GM23248 (cell line): ENCODE measurements at regions not wholly inside any gene's neighbourhood (a gene's known extent, or its start where the extent isn't known, plus 50 kb on each side); places are given as distances from the start of the nearest gene placed in this dataset.

Source experiments
- DNase-seq: peaks from one replicate; pipeline ENCODE4 v3.0.0-alpha.2; 2015
- H2AFZ ChIP-seq: fragments of 200-600 bp; sonication (generic); 2 replicates; pipeline ENCODE4 v1.6.1; 2016; ENCODE audit warnings: antibody characterized with exemption
- H3F3A ChIP-seq: fragments of 200-600 bp; sonication (generic); 2 replicates; pipeline ENCODE4 v1.6.1; 2016; ENCODE audit warnings: mild to moderate bottlenecking, antibody characterized with exemption, mixed run types; ENCODE audit not compliant: insufficient read depth
- H3K27ac ChIP-seq: fragments of 200-600 bp; sonication (generic); 2 replicates; pipeline ENCODE4 v1.5.1; 2016; ENCODE audit warnings: mild to moderate bottlenecking
- H3K27me3 ChIP-seq: fragments of 200-600 bp; sonication (generic); replicated peaks from 2 replicates; pipeline ENCODE4 v1.6.1; 2016; ENCODE audit warnings: mild to moderate bottlenecking; ENCODE audit not compliant: insufficient read depth
- H3K36me3 ChIP-seq: fragments of 200-600 bp; sonication (generic); 2 replicates; pipeline ENCODE4 v1.6.1; 2016; ENCODE audit warnings: low read depth, mild to moderate bottlenecking
- H3K4me1 ChIP-seq: fragments of 200-600 bp; sonication (generic); 2 replicates; pipeline ENCODE4 v1.6.1; 2016; ENCODE audit warnings: mild to moderate bottlenecking; ENCODE audit not compliant: insufficient read depth
- H3K4me2 ChIP-seq: fragments of 200-600 bp; sonication (generic); one replicate; pipeline ENCODE4 v1.6.1; 2016; ENCODE audit warnings: mild to moderate bottlenecking; ENCODE audit not compliant: unreplicated experiment
- H3K4me3 ChIP-seq: fragments of 200-600 bp; sonication (generic); 2 replicates; pipeline ENCODE4 v1.5.1; 2016; ENCODE audit warnings: mild to moderate bottlenecking
- H3K79me2 ChIP-seq: fragments of 200-600 bp; sonication (generic); 2 replicates; pipeline ENCODE4 v1.6.1; 2016; ENCODE audit warnings: mild to moderate bottlenecking; ENCODE audit not compliant: insufficient read depth
- H3K9ac ChIP-seq: fragments of 200-600 bp; sonication (generic); 2 replicates; pipeline ENCODE4 v1.6.1; 2016; ENCODE audit warnings: mild to moderate bottlenecking
- H3K9me2 ChIP-seq: fragments of 200-600 bp; sonication (generic); 2 replicates; pipeline ENCODE4 v1.6.1; 2016; ENCODE audit warnings: mixed run types, mild to moderate bottlenecking, moderate library complexity; ENCODE audit not compliant: insufficient read depth
- H3K9me3 ChIP-seq: fragments of 200-600 bp; sonication (generic); one replicate; pipeline ENCODE4 v1.6.1; 2017; ENCODE audit warnings: low read depth
- H4K20me1 ChIP-seq: fragments of 200-600 bp; sonication (generic); 2 replicates; pipeline ENCODE4 v1.6.0; 2016; ENCODE audit not compliant: insufficient read depth
- EZH2 ChIP-seq: fragments of 200-600 bp; sonication (generic); IDR thresholded peaks from 2 replicates; pipeline ENCODE4 v1.6.1; 2018; ENCODE audit warnings: antibody characterized with exemption, mild to moderate bottlenecking; ENCODE audit not compliant: insufficient read depth, poor library complexity, severe bottlenecking
- EZH2phosphoT487 ChIP-seq: fragments of 200-600 bp; sonication (generic); IDR thresholded peaks from 2 replicates; pipeline ENCODE4 v1.6.1; 2018; ENCODE audit warnings: antibody characterized with exemption, moderate library complexity, mild to moderate bottlenecking, low read depth; ENCODE audit not compliant: insufficient read depth
- WGBS, 2 experiments: methylation state at CpG; one replicate each; pipeline ENCODE4 v1.1.6; 2015 to 2017; ENCODE audit warnings: low lambda C conversion rate in 2 of 2, low coverage in 1 of 2; ENCODE audit errors: missing lambda C conversion rate in 2 of 2; 5-methylcytosine and 5-hydroxymethylcytosine counted together
- in situ Hi-C: fragments of 300-500 bp; cut with MboI; formaldehyde crosslinking; loops from 2 replicates; pipeline ENCODE4 v1.15.0; 2020

- Histone ChIP-seq H3K27me3 (no peaks in the 10 kb centered on the region), H3K4me3 (no peak overlapping the region), H3K79me2 (no peaks in the 10 kb centered on the region), H2AFZ (no peak overlapping the region), H3K9me3 (no peaks in the 10 kb centered on the region), H3F3A (peaks cover 4% of the 10 kb centered on the region; the same call in 1 of the 2 replicates), H3K36me3 (no peaks in the 10 kb centered on the region), H3K27ac (no peak overlapping the region), H3K4me2 (no peak overlapping the region), H4K20me1 (no peaks in the 10 kb centered on the region), H3K9me2 (no peaks in the 10 kb centered on the region), H3K4me1 (peaks cover 11% of the 10 kb centered on the region), H3K9ac (no peak overlapping the region)
- TF ChIP-seq EZH2 (no peak), EZH2phosphoT487 (no peak)
- no peak for DNase-seq
- WGBS, 2 experiments: 65 to 66% methylated on average over 3 of the region's 3 CpGs
- in situ Hi-C loops: no loop called here
These were observed 66.8 kb upstream of the CCN2 start for GRCh38 chr6:132017942-132018341.

- in situ Hi-C loops: no loop called here
These were observed 65.2 kb upstream of the CCN2 start for GRCh38 chr6:132016396-132016795.

GRCh38 chr6:132011582-132011981, 60.4 kb upstream of the CCN2 start:
- TF ChIP-seq EZH2 (no peak), EZH2phosphoT487 (no peak)
- Histone ChIP-seq H3K9me2 (no peaks in the 10 kb centered on the region), H2AFZ (no peak overlapping the region), H3K27me3 (no peaks in the 10 kb centered on the region), H3K9ac (no peak overlapping the region), H3K4me2 (no peak overlapping the region), H3K79me2 (no peaks in the 10 kb centered on the region), H4K20me1 (no peaks in the 10 kb centered on the region), H3K9me3 (no peaks in the 10 kb centered on the region), H3K4me3 (no peak overlapping the region), H3F3A (peaks cover 6% of the 10 kb centered on the region; the same call in 1 of the 2 replicates), H3K27ac (no peak overlapping the region), H3K36me3 (no peaks in the 10 kb centered on the region), H3K4me1 (peaks cover 11% of the 10 kb centered on the region)
- in situ Hi-C loops: no loop called here
- WGBS, 2 experiments: 9 to 12% methylated on average over 2 of the region's 2 CpGs
- peak; percentile 45 for DNase-seq

More at GRCh38 chr6:132016396-132016795, 65.2 kb upstream of the CCN2 start:
- Histone ChIP-seq H3K36me3 (no peaks in the 10 kb centered on the region), H3K9me2 (no peaks in the 10 kb centered on the region), H3K27me3 (no peaks in the 10 kb centered on the region), H3K4me2 (no peak overlapping the region), H3F3A (peaks cover 4% of the 10 kb centered on the region; the same call in 1 of the 2 replicates), H4K20me1 (no peaks in the 10 kb centered on the region), H3K4me3 (no peak overlapping the region), H3K9me3 (no peaks in the 10 kb centered on the region), H2AFZ (no peak overlapping the region), H3K9ac (no peak overlapping the region), H3K79me2 (no peaks in the 10 kb centered on the region), H3K27ac (no peak overlapping the region), H3K4me1 (peaks cover 11% of the 10 kb centered on the region)
- TF ChIP-seq EZH2phosphoT487 (no peak), EZH2 (no peak)
- DNase-seq: no peak
- 60 to 78% methylated on average over 1 of the region's 1 CpG for WGBS, 2 experiments

GRCh38 chr6:132009175-132009574, 58.0 kb upstream of the CCN2 start:
- TF ChIP-seq EZH2phosphoT487: no peak
- Histone ChIP-seq H3K4me1 (peaks cover 11% of the 10 kb centered on the region), H3K9me3 (no peaks in the 10 kb centered on the region), H3K36me3 (no peaks in the 10 kb centered on the region), H4K20me1 (no peaks in the 10 kb centered on the region), H3K27ac (no peak overlapping the region), H3K9me2 (no peaks in the 10 kb centered on the region), H3F3A (peaks cover 6% of the 10 kb centered on the region; the same call in 1 of the 2 replicates), H2AFZ (no peak overlapping the region), H3K9ac (no peak overlapping the region), H3K4me3 (no peak overlapping the region), H3K27me3 (no peaks in the 10 kb centered on the region), H3K79me2 (no peaks in the 10 kb centered on the region), H3K4me2 (no peak overlapping the region)
- in situ Hi-C loops: no loop called here
- DNase-seq: no peak
